ENCODE measurements at regions not wholly inside any gene's neighbourhood (a gene's known extent, or its start where the extent isn't known, plus 50 kb on each side); places are given as distances from the start of the nearest gene placed in this dataset.

- TF ChIP-seq CTCF (IDR thresholded peaks at IDR 0.05 in 4 of 5, conservative IDR thresholded peaks at IDR 0.05 in 1 of 5) (no peak), POLR2A (IDR thresholded peaks at IDR 0.05) (no peak)
Observed at GRCh38 chr3:187821616-187822317, 76.5 kb upstream of the BCL6 start.

Data from gastrocnemius medialis (tissue), 4 donors.